Neuronal stem cell (in vitro differentiated cells): ENCODE measurements at regions not wholly inside any gene's neighbourhood (a gene's known extent, or its start where the extent isn't known, plus 50 kb on each side); places are given as distances from the start of the nearest gene placed in this dataset.

Experiments
- DNase-seq: peaks from one replicate; pipeline ENCODE4 v3.0.0-alpha.2; 2013; ENCODE audit warnings: low spot score
- H2AFZ ChIP-seq: one replicate; pipeline ENCODE4 v1.6.1; 2013; ENCODE audit warnings: mild to moderate bottlenecking, low read length, inconsistent platforms
- H2AK5ac ChIP-seq: 2 replicates; pipeline ENCODE4 v1.6.1; 2013; ENCODE audit warnings: low read depth, mild to moderate bottlenecking, inconsistent platforms, low read length, moderate library complexity, mixed read lengths
- H2BK120ac ChIP-seq: 2 replicates; pipeline ENCODE4 v1.6.1; 2013; ENCODE audit warnings: low read depth, mild to moderate bottlenecking, inconsistent platforms, low read length, moderate library complexity, mixed read lengths
- H2BK12ac ChIP-seq: one replicate; pipeline ENCODE4 v1.6.1; 2013; ENCODE audit warnings: low read length, inconsistent platforms
- H2BK15ac ChIP-seq: 2 replicates; pipeline ENCODE4 v1.6.1; 2013; ENCODE audit warnings: mild to moderate bottlenecking, low read length, inconsistent platforms, mixed read lengths
- H2BK5ac ChIP-seq: one replicate; pipeline ENCODE4 v1.6.1; 2013; ENCODE audit warnings: inconsistent platforms, mild to moderate bottlenecking, low read length, moderate library complexity
- H3K14ac ChIP-seq: one replicate; pipeline ENCODE4 v1.6.1; 2013; ENCODE audit warnings: low read length, inconsistent platforms
- H3K18ac ChIP-seq: 2 replicates; pipeline ENCODE4 v1.6.1; 2013; ENCODE audit warnings: low read length, inconsistent platforms
- H3K23ac ChIP-seq: 2 replicates; pipeline ENCODE4 v1.6.1; 2013; ENCODE audit warnings: low read depth, mild to moderate bottlenecking, mixed read lengths, low read length, inconsistent platforms; ENCODE audit not compliant: poor library complexity
- H3K27ac ChIP-seq: replicated peaks from 3 replicates; pipeline ENCODE4 v1.5.1; 2013; ENCODE audit warnings: low read length, inconsistent platforms
- H3K27me3 ChIP-seq, 3 experiments: 2 replicates each; pipeline ENCODE4 v1.6.1; 2013; ENCODE audit warnings: low read length in 3 of 3, mild to moderate bottlenecking in 2 of 3, inconsistent platforms in 1 of 3, low read depth in 1 of 3, mixed read lengths in 1 of 3, moderate library complexity in 1 of 3; ENCODE audit not compliant: control insufficient read depth in 3 of 3, insufficient read depth in 3 of 3
- H3K36me3 ChIP-seq, 2 donors: replicated peaks in 1 of 2; 2 replicates each; pipeline ENCODE4 v1.6.1; 2013; ENCODE audit warnings: low read length in 2 of 2; ENCODE audit not compliant: control insufficient read depth in 2 of 2, insufficient read depth in 2 of 2
- H3K4ac ChIP-seq: 2 replicates; pipeline ENCODE4 v1.6.1; 2013; ENCODE audit warnings: inconsistent platforms, mild to moderate bottlenecking, low read length, moderate library complexity
- H3K4me1 ChIP-seq, 2 donors: 1 replicate in 1 of 2; 2 replicates in 1 of 2; pipeline ENCODE4 v1.6.1; 2013; ENCODE audit warnings: low read length in 2 of 2, low read depth in 1 of 2; ENCODE audit not compliant: control insufficient read depth in 2 of 2, insufficient read depth in 1 of 2
- H3K4me2 ChIP-seq: one replicate; pipeline ENCODE4 v1.6.1; 2013; ENCODE audit warnings: mild to moderate bottlenecking, low read length, inconsistent platforms; ENCODE audit not compliant: insufficient read depth, poor library complexity, severe bottlenecking
- H3K4me3 ChIP-seq, 2 donors: 2 replicates each; pipeline ENCODE4 v1.5.1; 2013; ENCODE audit warnings: low read length in 2 of 2, mild to moderate bottlenecking in 2 of 2, inconsistent platforms in 1 of 2, moderate library complexity in 1 of 2
- H3K79me1 ChIP-seq: one replicate; pipeline ENCODE4 v1.6.1; 2013; ENCODE audit warnings: low read depth, mild to moderate bottlenecking, inconsistent platforms, low read length, moderate library complexity
- H3K9ac ChIP-seq: one replicate; pipeline ENCODE4 v1.6.1; 2013; ENCODE audit warnings: mild to moderate bottlenecking, low read depth, low read length, inconsistent platforms; ENCODE audit not compliant: poor library complexity
- H3K9me3 ChIP-seq, 2 donors: replicated peaks in 1 of 2; 2 replicates each; pipeline versions ENCODE3 to v1.6.1; 2013; ENCODE audit warnings: low read length in 2 of 2, mild to moderate bottlenecking in 2 of 2, inconsistent platforms in 1 of 2, low read depth in 1 of 2, mixed read lengths in 1 of 2, moderate library complexity in 1 of 2; ENCODE audit not compliant: control insufficient read depth in 2 of 2, insufficient read depth in 1 of 2
- H4K8ac ChIP-seq: one replicate; pipeline ENCODE4 v1.6.1; 2013; ENCODE audit warnings: low read depth, mild to moderate bottlenecking, inconsistent platforms, low read length, moderate library complexity
- H4K91ac ChIP-seq: one replicate; pipeline ENCODE4 v1.6.1; 2013; ENCODE audit warnings: low read length, low read depth, mild to moderate bottlenecking, inconsistent platforms; ENCODE audit not compliant: poor library complexity
- WGBS, 2 donors: extraction: QIAGEN DNeasy Blood & Tissue Kit; methylation state at CpG; one replicate each; pipeline ENCODE4 v1.1.7; 2013; ENCODE audit warnings: missing lambda C conversion rate in 2 of 2, mixed read lengths in 1 of 2; ENCODE audit not compliant: insufficient read length in 2 of 2, insufficient replicate concordance in 1 of 2; ENCODE audit errors: extremely low coverage in 2 of 2; 5-methylcytosine and 5-hydroxymethylcytosine counted together

GRCh38 chr1:30589083-30589482 is 134.3 kb downstream of the MATN1 start:
- no peak overlapping the region for H3K27ac ChIP-seq
- no peaks in the 10 kb centered on the region for H3K36me3 ChIP-seq
- no peak overlapping the region for H2BK12ac ChIP-seq
- no CpG with 5 or more reads among the region's 5 CpGs for WGBS, 2 donors
- no peak overlapping the region for H4K8ac ChIP-seq
- H3K27me3 ChIP-seq = peaks cover 0 to 1% (median 0%) of the 10 kb centered on the region in 3 experiments
- H3K79me1 ChIP-seq = no peaks in the 10 kb centered on the region
- H2AFZ ChIP-seq = no peak overlapping the region
- no peak overlapping the region for H4K91ac ChIP-seq
- no peak overlapping the region for H3K9ac ChIP-seq
- H2BK15ac ChIP-seq = no peak overlapping the region
- no peak overlapping the region for H3K23ac ChIP-seq
- H3K4me2 ChIP-seq = no peak overlapping the region
- no peak overlapping the region for H3K18ac ChIP-seq
- H3K4me3 ChIP-seq = no peak overlapping the region
- H3K9me3 ChIP-seq = no peaks in the 10 kb centered on the region
- no peak overlapping the region for H2BK120ac ChIP-seq
- H3K4me1 ChIP-seq = peaks cover 0 to 2% of the 10 kb centered on the region in 2 donors
- H2AK5ac ChIP-seq = no peak overlapping the region
- no peak overlapping the region for H3K14ac ChIP-seq
- H3K4ac ChIP-seq = no peak overlapping the region
- DNase-seq = no peak
- no peak overlapping the region for H2BK5ac ChIP-seq

GRCh38 chr1:30588311-30589073 is 134.9 kb downstream of the MATN1 start:
- no peak overlapping the region for H2BK12ac ChIP-seq
- H3K79me1 ChIP-seq = no peaks in the 10 kb centered on the region
- H4K8ac ChIP-seq = no peak overlapping the region
- peaks cover 0 to 2% of the 10 kb centered on the region in 2 donors for H3K4me1 ChIP-seq
- no CpG with 5 or more reads among the region's 10 CpGs for WGBS, 2 donors
- no peak overlapping the region for H3K4me2 ChIP-seq
- no peaks in the 10 kb centered on the region for H3K9me3 ChIP-seq
- no peak overlapping the region for H3K14ac ChIP-seq
- H3K36me3 ChIP-seq = no peaks in the 10 kb centered on the region
- no peak for DNase-seq
- peak overlapping the region in 1 of 2 donors; percentile 16 for H3K4me3 ChIP-seq
- H4K91ac ChIP-seq = no peak overlapping the region
- no peak overlapping the region for H3K23ac ChIP-seq
- no peak overlapping the region for H2BK5ac ChIP-seq
- no peak overlapping the region for H2AK5ac ChIP-seq
- H2AFZ ChIP-seq = no peak overlapping the region
- H3K27ac ChIP-seq = no peak overlapping the region
- H3K18ac ChIP-seq = no peak overlapping the region
- no peak overlapping the region for H2BK120ac ChIP-seq
- no peak overlapping the region for H3K4ac ChIP-seq
- no peak overlapping the region for H2BK15ac ChIP-seq
- no peak overlapping the region for H3K9ac ChIP-seq
- H3K27me3 ChIP-seq = peaks cover 0 to 1% (median 0%) of the 10 kb centered on the region in 3 experiments

DNA sequence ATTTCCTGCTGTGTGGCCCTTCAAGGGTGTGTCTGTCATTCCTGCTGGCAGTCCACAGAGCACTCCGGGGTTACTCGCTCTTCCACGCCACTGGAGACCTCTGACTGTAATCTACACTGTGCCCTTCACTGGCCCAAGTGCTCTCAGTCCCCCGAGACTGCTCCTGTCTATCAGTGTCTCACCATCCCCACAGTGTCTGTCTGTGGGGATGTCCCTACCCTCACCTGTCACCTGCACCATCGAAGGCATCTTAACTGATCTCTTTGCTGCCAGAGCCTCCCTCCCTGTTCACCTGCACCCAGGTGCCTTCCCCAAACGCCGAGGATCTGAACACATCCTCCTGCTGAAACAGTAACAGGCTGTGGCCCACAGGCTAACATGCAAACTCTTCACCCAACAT is 136.7 kb downstream of the MATN1 start:
- H2BK15ac ChIP-seq = no peak overlapping the region
- no peak overlapping the region for H2BK5ac ChIP-seq
- H2BK120ac ChIP-seq = no peak overlapping the region
- H3K4me2 ChIP-seq = no peak overlapping the region
- H3K9ac ChIP-seq = no peak overlapping the region
- no peaks in the 10 kb centered on the region for H3K9me3 ChIP-seq
- H3K23ac ChIP-seq = no peak overlapping the region
- peak overlapping the region; percentile 41 for H3K18ac ChIP-seq
- no peak for DNase-seq
- H3K27me3 ChIP-seq = peaks cover 0 to 1% (median 0%) of the 10 kb centered on the region in 3 experiments
- H3K4ac ChIP-seq = no peak overlapping the region
- WGBS, 2 donors = no CpG with 5 or more reads among the region's 7 CpGs
- no peak overlapping the region for H4K91ac ChIP-seq
- no peaks in the 10 kb centered on the region for H3K36me3 ChIP-seq
- H3K4me3 ChIP-seq = no peak overlapping the region
- H3K14ac ChIP-seq = no peak overlapping the region
- no peak overlapping the region for H3K27ac ChIP-seq
- no peaks in the 10 kb centered on the region for H3K79me1 ChIP-seq
- no peak overlapping the region for H2AFZ ChIP-seq
- H3K4me1 ChIP-seq = peaks cover 0 to 2% of the 10 kb centered on the region in 2 donors
- no peak overlapping the region for H4K8ac ChIP-seq
- no peak overlapping the region for H2AK5ac ChIP-seq
- H2BK12ac ChIP-seq = no peak overlapping the region

DNA sequence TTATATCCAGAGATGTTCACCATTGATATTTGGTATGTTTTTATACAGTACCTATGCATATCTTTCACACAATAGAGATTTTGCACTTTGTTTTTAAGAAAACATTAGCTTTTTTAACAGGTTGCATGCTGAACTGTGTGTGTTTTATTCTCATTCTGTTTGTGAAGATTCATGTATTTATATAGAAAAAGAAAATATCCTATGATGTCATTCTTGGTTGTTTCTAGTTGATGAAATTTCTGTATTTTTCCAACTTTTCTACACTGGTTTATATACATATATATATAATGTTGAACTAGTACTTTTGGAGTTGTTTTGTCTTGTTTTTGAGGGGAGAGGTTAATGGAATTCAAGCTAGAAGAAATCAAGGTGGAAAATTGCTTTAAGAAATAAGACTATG is 143.8 kb downstream of the MATN1 start:
- Histone ChIP-seq H3K4ac (no peak overlapping the region), H3K4me1 (no peaks in the 10 kb centered on the region), H4K91ac (no peak overlapping the region), H3K79me1 (no peaks in the 10 kb centered on the region), H2AFZ (no peak overlapping the region), H2BK120ac (no peak overlapping the region), H3K4me2 (no peak overlapping the region), H2BK5ac (no peak overlapping the region), H3K9me3 (no peaks in the 10 kb centered on the region), H3K18ac (no peak overlapping the region), H2BK12ac (no peak overlapping the region), H4K8ac (no peak overlapping the region), H3K23ac (no peak overlapping the region), H2BK15ac (no peak overlapping the region), H3K27ac (no peak overlapping the region), H3K27me3 (no peaks in the 10 kb centered on the region), H3K9ac (no peak overlapping the region), H2AK5ac (no peak overlapping the region), H3K14ac (no peak overlapping the region), H3K4me3 (no peak overlapping the region), H3K36me3 (no peaks in the 10 kb centered on the region)
- DNase-seq = no peak
